ENCODE measurements at regions not wholly inside any gene's neighbourhood (a gene's known extent, or its start where the extent isn't known, plus 50 kb on each side); places are given as distances from the start of the nearest gene placed in this dataset.

- ATAC-seq (ENCODE audit: insufficient read depth, low FRiP score) = no peak
- Histone ChIP-seq H3K4me1 (ENCODE audit: control insufficient read depth in 5 of 5, insufficient read depth in 5 of 5, low read length in 5 of 5) (no peaks in the 10 kb centered on the region), H3K27ac (ENCODE audit: low read depth in 1 of 2, low read length in 1 of 2) (no peak overlapping the region), H3K36me3 (ENCODE audit: control insufficient read depth in 4 of 4, insufficient read depth in 4 of 4, low read length in 4 of 4) (peaks cover 0 to 3% (median 2%) of the 10 kb centered on the region in 4 donors), H3K9ac (ENCODE audit: insufficient read depth in 1 of 2, low read length in 2 of 2) (no peak overlapping the region), H3K9me3 (ENCODE audit: control insufficient read depth in 4 of 4, insufficient read depth in 3 of 4, low read length in 3 of 4) (no peaks in the 10 kb centered on the region), H3K27me3 (ENCODE audit: control insufficient read depth in 3 of 3, insufficient read depth in 3 of 3, low read length in 2 of 3) (no peaks in the 10 kb centered on the region), H3K4me3 (no peak overlapping the region)
- TF ChIP-seq CTCF (IDR thresholded peaks at IDR 0.05; ENCODE audit: control extremely low read depth, extremely low read depth) = no peak
- DNase-seq = no peak
- 65 to 81% methylated on average over 3 of the region's 3 CpGs for WGBS, 2 donors
Measured at GRCh38 chr7:32681174-32681518, 185.9 kb downstream of the AVL9 start.

DNA sequence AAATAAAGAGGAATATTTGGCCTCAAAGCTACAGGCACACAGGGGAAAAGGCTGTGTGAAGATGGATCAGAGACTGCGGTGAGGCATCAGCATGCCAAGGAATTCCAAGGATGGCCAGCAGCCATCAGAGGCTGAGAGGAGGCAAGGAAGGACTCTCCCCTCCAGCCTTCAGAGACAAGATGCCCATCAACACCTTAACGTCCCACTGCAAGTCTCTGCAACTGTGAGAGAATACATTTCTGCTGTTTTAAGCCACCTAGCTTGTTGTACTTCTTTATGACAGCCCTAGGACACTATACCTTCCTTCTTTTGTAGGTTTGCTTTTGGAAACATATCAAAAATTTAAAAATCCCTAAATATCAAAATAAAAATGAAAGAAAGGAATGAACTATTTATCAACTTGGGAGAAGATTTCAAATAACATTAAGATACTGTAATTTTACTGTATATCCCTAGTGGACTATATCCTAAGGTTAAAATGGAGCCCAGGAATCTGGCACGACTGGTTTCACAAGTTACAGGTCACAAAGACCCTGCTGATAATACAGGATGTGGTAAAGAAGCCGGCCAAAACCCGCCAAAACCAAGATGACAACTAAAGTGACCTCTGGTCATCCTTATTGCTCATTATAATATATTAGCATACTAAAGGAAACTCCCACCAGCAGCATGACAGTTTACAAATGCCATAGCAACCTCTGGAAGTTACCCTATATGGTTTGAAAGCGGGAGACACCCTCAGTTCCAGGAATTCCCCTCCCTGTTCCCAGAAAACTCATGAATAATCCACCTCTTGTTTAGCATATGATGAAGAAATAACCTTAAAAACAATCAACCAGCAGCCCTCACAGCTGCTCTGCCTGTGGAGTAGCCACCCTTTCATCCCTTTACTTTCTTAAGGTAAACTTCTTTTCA is 185.2 kb downstream of the AVL9 start:
- peaks cover 0 to 4% (median 3%) of the 10 kb centered on the region in 4 donors for H3K36me3 ChIP-seq (ENCODE audit: control insufficient read depth in 4 of 4, insufficient read depth in 4 of 4, low read length in 4 of 4)
- no peaks in the 10 kb centered on the region for H3K9me3 ChIP-seq (ENCODE audit: control insufficient read depth in 4 of 4, insufficient read depth in 3 of 4, low read length in 3 of 4)
- WGBS, 2 donors = 65 to 74% methylated on average over 6 of the region's 6 CpGs
- H3K27me3 ChIP-seq (ENCODE audit: control insufficient read depth in 3 of 3, insufficient read depth in 3 of 3, low read length in 2 of 3) = no peaks in the 10 kb centered on the region
- H3K4me3 ChIP-seq = no peak overlapping the region
- peak; percentile 26 to 44 (median 28) for DNase-seq
- TF ChIP-seq CTCF (IDR thresholded peaks at IDR 0.05; ENCODE audit: control extremely low read depth, extremely low read depth) = no peak
- H3K9ac ChIP-seq (ENCODE audit: insufficient read depth in 1 of 2, low read length in 2 of 2) = no peak overlapping the region
- H3K27ac ChIP-seq (ENCODE audit: low read depth in 1 of 2, low read length in 1 of 2) = no peak overlapping the region
- ATAC-seq (ENCODE audit: insufficient read depth, low FRiP score) = no peak
- H3K4me1 ChIP-seq (ENCODE audit: control insufficient read depth in 5 of 5, insufficient read depth in 5 of 5, low read length in 5 of 5) = no peaks in the 10 kb centered on the region

DNA sequence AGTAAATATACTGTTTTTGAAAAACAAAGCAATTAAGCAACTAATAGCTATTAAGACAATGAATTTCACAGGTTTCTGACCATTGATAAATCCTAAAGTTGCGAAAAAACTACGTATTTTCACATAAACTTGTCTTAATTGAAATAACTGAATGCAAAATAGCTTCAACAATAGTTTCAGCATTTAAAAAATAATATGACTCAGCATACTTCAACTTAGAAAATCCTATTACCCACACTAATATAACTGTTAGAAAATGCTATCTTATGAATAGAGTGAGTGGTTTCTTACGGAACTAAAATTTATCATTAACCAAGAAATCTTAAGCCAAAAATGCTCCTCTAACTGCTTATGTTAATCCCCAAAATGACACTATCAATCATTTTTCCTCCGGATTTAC is 183.9 kb downstream of the AVL9 start:
- 90 to 95% methylated on average over 4 of the region's 4 CpGs for WGBS, 2 donors
- H3K27me3 ChIP-seq (ENCODE audit: control insufficient read depth in 3 of 3, insufficient read depth in 3 of 3, low read length in 2 of 3) = no peaks in the 10 kb centered on the region
- no peak for ATAC-seq (ENCODE audit: insufficient read depth, low FRiP score)
- no peak overlapping the region for H3K27ac ChIP-seq (ENCODE audit: low read depth in 1 of 2, low read length in 1 of 2)
- no peak overlapping the region for H3K9ac ChIP-seq (ENCODE audit: insufficient read depth in 1 of 2, low read length in 2 of 2)
- no peak for TF ChIP-seq CTCF (IDR thresholded peaks at IDR 0.05; ENCODE audit: control extremely low read depth, extremely low read depth)
- DNase-seq = no peak
- peaks cover 0 to 4% (median 4%) of the 10 kb centered on the region in 4 donors for H3K36me3 ChIP-seq (ENCODE audit: control insufficient read depth in 4 of 4, insufficient read depth in 4 of 4, low read length in 4 of 4)
- no peaks in the 10 kb centered on the region for H3K9me3 ChIP-seq (ENCODE audit: control insufficient read depth in 4 of 4, insufficient read depth in 3 of 4, low read length in 3 of 4)
- H3K4me3 ChIP-seq = no peak overlapping the region
- H3K4me1 ChIP-seq (ENCODE audit: control insufficient read depth in 5 of 5, insufficient read depth in 5 of 5, low read length in 5 of 5) = no peaks in the 10 kb centered on the region
